A673 (cell line): ENCODE measurements at regions not wholly inside any gene's neighbourhood (a gene's known extent, or its start where the extent isn't known, plus 50 kb on each side); places are given as distances from the start of the nearest gene placed in this dataset.

ENCODE experiments used
- BruUV-seq: library from RNA; stranded (reverse); fragments of 400-500 nt; replicated peaks from 2 replicates; lab custom pipeline; 2021; lab: Mats Ljungman, UMichigan
- CTCF ChIA-PET: fragments of 300-600 bp; sonication (Branson Sonifier 250); formaldehyde crosslinking; loops from one replicate; lab custom pipeline; 2022; ENCODE audit warnings: antibody characterized with exemption; lab: Charles Lee
- POLR2A ChIA-PET: fragments of 300-600 bp; sonication (Branson Sonifier 250); formaldehyde crosslinking; loops from one replicate; lab custom pipeline; 2022; ENCODE audit warnings: antibody characterized with exemption; ENCODE audit not compliant: low non-redundant PET; lab: Charles Lee
- DNase-seq: peaks from one replicate; pipeline ENCODE4 v3.0.0-alpha.2; 2015; ENCODE audit warnings: low spot score
- H3K27ac ChIP-seq: fragments of 200-600 bp; sonication (generic); 2 replicates; pipeline ENCODE4 v1.5.1; 2016; ENCODE audit warnings: mixed run types, low read depth, mild to moderate bottlenecking, mixed read lengths, antibody characterized with exemption, low read length; ENCODE audit not compliant: poor library complexity, severe bottlenecking
- H3K27me3 ChIP-seq: fragments of 200-600 bp; sonication (generic); replicated peaks from 2 replicates; pipeline ENCODE4 v1.6.1; 2017; ENCODE audit warnings: mixed run types, low read depth, mild to moderate bottlenecking, mixed read lengths, antibody characterized with exemption, low read length; ENCODE audit not compliant: insufficient read depth, poor library complexity
- H3K36me3 ChIP-seq: fragments of 200-600 bp; sonication (generic); 2 replicates; pipeline ENCODE4 v1.6.1; 2016; ENCODE audit warnings: mixed run types, mild to moderate bottlenecking, mixed read lengths, antibody characterized with exemption, low read length; ENCODE audit not compliant: insufficient read depth, poor library complexity, severe bottlenecking
- H3K4me1 ChIP-seq: fragments of 200-600 bp; sonication (generic); 2 replicates; pipeline ENCODE4 v1.6.1; 2017; ENCODE audit warnings: mixed run types, mild to moderate bottlenecking, mixed read lengths, antibody characterized with exemption, low read length; ENCODE audit not compliant: insufficient read depth, poor library complexity, severe bottlenecking
- H3K4me3 ChIP-seq: fragments of 200-600 bp; sonication (generic); 2 replicates; pipeline ENCODE4 v1.5.1; 2016; ENCODE audit warnings: low read depth, mixed run types, mild to moderate bottlenecking, mixed read lengths, low read length; ENCODE audit not compliant: poor library complexity, severe bottlenecking
- H3K9me3 ChIP-seq: fragments of 200-600 bp; sonication (generic); 2 replicates; pipeline ENCODE4 v1.6.1; 2016; ENCODE audit warnings: mixed run types, low read depth, mild to moderate bottlenecking, mixed read lengths, antibody characterized with exemption, low read length; ENCODE audit not compliant: poor library complexity, severe bottlenecking
- CTCF ChIP-seq: fragments of 300-800, 200-600 bp; sonication (generic); conservative IDR thresholded peaks from 2 replicates; pipeline ENCODE4 v1.5.1; 2017; ENCODE audit warnings: low read depth, mild to moderate bottlenecking, antibody characterized with exemption, low read length, moderate library complexity, mixed read lengths
- EZH2 ChIP-seq: fragments of 200-600 bp; sonication (generic); IDR thresholded peaks from 2 replicates; pipeline ENCODE4 v1.6.1; 2017; ENCODE audit warnings: borderline replicate concordance, low read depth, mild to moderate bottlenecking, mixed read lengths, antibody characterized with exemption, low read length; ENCODE audit not compliant: poor library complexity, severe bottlenecking
- intact Hi-C: fragments of 100-400 bp; cut with micrococcal nuclease; formaldehyde crosslinking; loops from one replicate; pipeline ENCODE4 v1.10.0; 2022; ENCODE audit not compliant: unreplicated experiment

DNA sequence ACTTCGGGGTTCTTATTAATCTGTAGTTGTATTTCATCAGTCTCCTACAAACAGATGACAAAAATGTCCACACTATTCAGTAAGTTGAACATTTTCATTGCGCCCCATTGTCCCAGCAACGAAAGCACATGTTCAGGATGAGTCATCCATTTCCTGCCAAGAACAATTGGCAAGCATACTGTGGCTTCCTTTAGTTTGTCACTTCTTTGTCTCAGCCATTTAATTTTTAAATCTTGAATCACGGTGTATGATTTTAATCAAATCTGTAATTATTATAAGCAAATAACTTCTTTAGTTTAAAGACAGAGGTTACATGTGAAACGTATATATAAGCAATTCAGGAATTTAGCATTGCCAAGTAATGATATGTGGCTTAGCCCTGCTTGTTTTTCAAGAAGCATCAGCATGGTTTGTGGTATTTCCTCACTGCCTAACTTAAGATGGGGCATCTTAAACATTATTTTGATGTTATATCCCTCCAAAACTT is 211.3 kb upstream of the KRR1 start:
- H3K27ac ChIP-seq: peak overlapping the region; percentile 92
- ChIA-PET CTCF (no interaction called here), POLR2A (no interaction called here)
- no peaks in the 10 kb centered on the region for H3K9me3 ChIP-seq
- no TSS peak for BruUV-seq
- TF ChIP-seq EZH2 (no peak), CTCF (no peak)
- peak; percentile 96 for DNase-seq
- no peaks in the 10 kb centered on the region for H3K36me3 ChIP-seq
- peaks cover 73% of the 10 kb centered on the region for H3K4me1 ChIP-seq
- no peaks in the 10 kb centered on the region for H3K27me3 ChIP-seq
- H3K4me3 ChIP-seq: no peak overlapping the region
- intact Hi-C loops: loop anchor here (10.0 kb wide), 1 partner anchor 242 kb away; no protein-coding TSS in a partner anchor

- POLR2A ChIA-PET: no interaction called here
These were observed 210.4 kb upstream of the KRR1 start for GRCh38 chr12:75721796-75722195.

DNA sequence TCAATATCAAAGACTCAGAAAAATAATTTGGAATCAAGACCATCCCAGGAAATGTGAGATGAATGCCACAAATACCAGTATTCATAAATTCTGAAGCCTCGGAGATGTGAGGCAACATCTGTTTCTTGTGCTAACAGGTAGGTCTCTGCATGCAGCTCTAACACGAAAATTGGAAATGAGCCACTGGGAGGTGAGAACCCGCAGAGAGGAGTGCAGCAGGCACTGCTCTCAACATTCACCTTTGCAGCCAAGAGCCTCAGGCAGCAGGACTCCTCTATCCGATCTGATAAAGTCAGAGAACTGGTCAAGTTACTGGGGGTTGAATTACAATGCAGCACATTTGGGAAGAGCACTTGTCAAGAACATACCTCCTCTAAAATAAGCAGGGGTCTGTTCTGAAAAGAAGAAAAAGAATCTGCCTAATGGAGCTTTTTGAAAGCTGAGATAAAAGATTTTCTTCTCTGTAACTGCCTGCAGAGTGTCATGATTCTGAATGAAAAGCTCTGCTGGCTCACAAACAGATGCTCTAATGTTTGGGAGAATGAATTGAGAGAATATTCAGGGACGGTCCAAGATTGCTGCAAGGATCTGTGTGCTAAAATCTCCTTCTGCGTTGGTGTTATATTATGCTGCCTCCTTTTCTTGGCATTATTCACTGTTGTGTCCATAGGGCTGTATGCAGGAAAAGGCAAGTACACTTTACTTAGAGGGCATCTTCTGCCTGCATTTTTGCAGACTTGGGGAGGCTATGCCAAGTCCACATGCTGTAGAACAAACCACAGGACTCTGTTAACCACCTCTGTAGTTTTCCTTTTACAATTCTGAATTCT is 209.6 kb upstream of the KRR1 start:
- peak overlapping the region; percentile 92 for H3K27ac ChIP-seq
- ChIA-PET POLR2A (no interaction called here), CTCF (interaction anchor here (0.6 kb wide), 1 partner anchor 25 kb away, joined by 10 read pairs; no protein-coding TSS in a partner anchor)
- peaks cover 73% of the 10 kb centered on the region for H3K4me1 ChIP-seq
- no peak for TF ChIP-seq EZH2
- no TSS peak for BruUV-seq
- no peaks in the 10 kb centered on the region for H3K36me3 ChIP-seq
- no peak overlapping the region for H3K4me3 ChIP-seq
- peak; percentile 17 for DNase-seq
- H3K9me3 ChIP-seq: no peaks in the 10 kb centered on the region
- intact Hi-C loops: loop anchor here (10.0 kb wide), 1 partner anchor 244 kb away; no protein-coding TSS in a partner anchor
- no peaks in the 10 kb centered on the region for H3K27me3 ChIP-seq

More at GRCh38 chr12:75721796-75722195, 210.4 kb upstream of the KRR1 start:
- H3K27me3 ChIP-seq: no peaks in the 10 kb centered on the region
- H3K9me3 ChIP-seq: no peaks in the 10 kb centered on the region
- no TSS peak for BruUV-seq
- intact Hi-C loops: loop anchor here (10.0 kb wide), 1 partner anchor 243 kb away; no protein-coding TSS in a partner anchor
- CTCF ChIA-PET: interaction anchor here (0.6 kb wide), 1 partner anchor 26 kb away, joined by 10 read pairs; no protein-coding TSS in a partner anchor
- H3K4me1 ChIP-seq: peaks cover 67% of the 10 kb centered on the region
- H3K36me3 ChIP-seq: no peaks in the 10 kb centered on the region
- TF ChIP-seq CTCF: no peak
- no peak for TF ChIP-seq EZH2
- DNase-seq: peak; percentile 23
- no peak overlapping the region for H3K4me3 ChIP-seq
- H3K27ac ChIP-seq: peak overlapping the region; percentile 92
